H7 (cell line): ENCODE measurements at regions not wholly inside any gene's neighbourhood (a gene's known extent, or its start where the extent isn't known, plus 50 kb on each side); places are given as distances from the start of the nearest gene placed in this dataset.
"Not testable (repeated sequence)": the region's sequence is repeated elsewhere in the genome, so short reads cannot be mapped to it uniquely, and the experiment has no call there.

Source experiments
- DNase-seq: peaks from one replicate; pipeline ENCODE4 v3.0.0; 2012
- H3K27me3 ChIP-seq: 2 replicates; pipeline ENCODE4 v1.6.0; 2011; ENCODE audit warnings: mild to moderate bottlenecking, low read length; ENCODE audit not compliant: control insufficient read depth, insufficient read depth
- H3K36me3 ChIP-seq: replicated peaks from 2 replicates; pipeline ENCODE4 v1.5.1; 2011; ENCODE audit warnings: low read length; ENCODE audit not compliant: control insufficient read depth, insufficient read depth
- H3K4me3 ChIP-seq: 2 replicates; pipeline ENCODE4 v1.5.1; 2011; ENCODE audit warnings: low read depth, mild to moderate bottlenecking, control low read depth, low read length, moderate library complexity; ENCODE audit not compliant: insufficient read depth

DNA sequence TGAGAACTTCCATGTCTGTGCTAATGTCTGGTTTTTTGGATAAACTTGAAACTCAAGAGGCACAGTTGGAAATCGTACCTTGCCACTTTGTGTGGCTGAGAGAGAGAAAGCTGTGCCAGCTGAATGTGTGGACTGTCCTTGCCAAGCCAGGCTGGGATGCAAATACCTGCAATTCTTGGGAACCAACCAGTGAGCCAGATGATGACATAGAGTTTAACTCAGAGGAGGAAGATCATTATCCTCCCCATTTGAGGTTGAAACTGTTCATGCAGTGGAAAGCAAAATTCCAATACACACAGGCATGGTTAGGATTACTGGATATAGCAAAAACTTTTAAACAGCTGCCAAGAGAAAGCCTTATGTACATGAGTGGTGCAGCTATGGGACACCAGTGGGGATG, 451.4 kb upstream of the NPAP1 start:
- no peaks in the 10 kb centered on the region for H3K27me3 ChIP-seq
- H3K36me3 ChIP-seq, result no peaks in the 10 kb centered on the region
- DNase-seq, result no peak
- no peak overlapping the region for H3K4me3 ChIP-seq

DNA sequence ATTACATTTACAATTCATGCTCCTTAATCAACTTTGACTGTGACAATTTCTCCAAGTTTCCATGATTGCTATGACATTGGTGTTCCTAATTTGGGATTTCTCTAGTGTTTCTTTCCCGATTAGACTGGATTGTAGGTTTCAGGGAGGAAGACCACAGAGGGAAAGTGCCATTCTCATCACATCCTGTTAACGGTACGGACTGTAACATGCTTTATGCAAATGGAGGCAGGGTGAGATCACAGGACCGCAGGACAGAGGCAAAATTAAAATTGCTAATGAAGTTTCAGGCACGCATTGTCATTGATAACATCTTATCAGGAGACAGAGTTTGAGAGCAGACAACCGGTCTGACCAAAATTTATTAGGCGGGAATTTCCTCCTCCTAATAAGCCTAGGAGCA, 446.7 kb upstream of the NPAP1 start:
- not testable (repeated sequence) for H3K36me3 ChIP-seq, DNase-seq, H3K27me3 ChIP-seq, H3K4me3 ChIP-seq

DNA sequence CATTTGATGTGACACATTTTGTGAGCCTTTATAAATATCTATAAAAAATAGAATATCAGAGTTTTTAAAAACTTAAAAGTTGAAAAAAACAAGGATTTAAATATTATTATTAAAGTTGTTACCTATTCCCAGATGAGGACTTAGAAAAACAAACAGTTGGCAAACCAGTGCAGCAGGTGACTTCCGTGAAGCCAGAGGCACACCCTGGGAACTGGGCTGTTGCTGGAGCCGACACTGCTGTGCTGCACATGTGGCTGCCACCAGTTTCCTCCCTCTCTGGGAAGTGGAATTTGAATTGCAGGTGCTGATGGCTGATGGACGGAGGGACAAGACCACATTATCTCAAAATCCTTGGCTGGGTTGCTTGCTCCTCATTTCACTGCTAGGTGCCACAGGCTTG, 442.4 kb upstream of the NPAP1 start:
- H3K4me3 ChIP-seq, H3K36me3 ChIP-seq, H3K27me3 ChIP-seq, DNase-seq: not testable (repeated sequence)

GRCh38 chr15:24240580-24240979, 435.0 kb upstream of the NPAP1 start:
- H3K27me3 ChIP-seq, H3K4me3 ChIP-seq, DNase-seq, H3K36me3 ChIP-seq: not testable (repeated sequence)

DNA sequence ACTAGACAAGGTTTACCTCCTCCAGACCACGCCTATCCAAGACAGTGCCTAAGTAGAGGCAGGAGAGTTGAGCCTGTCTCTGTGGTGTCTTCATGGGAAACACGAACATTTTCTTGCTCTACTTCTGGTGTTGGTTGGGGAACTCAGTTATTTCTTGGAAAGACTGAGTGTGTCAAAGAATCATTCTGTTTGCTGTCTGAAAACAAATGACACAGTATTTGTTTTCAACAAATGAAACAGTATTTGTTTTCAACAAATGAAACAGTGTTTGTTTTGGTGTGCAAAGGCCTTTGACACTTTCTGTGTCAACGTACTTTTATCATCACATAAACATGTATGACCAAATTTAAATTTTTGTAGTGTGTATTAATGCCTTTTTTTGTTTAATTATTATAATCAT, 416.5 kb upstream of the NPAP1 start:
- H3K27me3 ChIP-seq, DNase-seq, H3K4me3 ChIP-seq, H3K36me3 ChIP-seq: not testable (repeated sequence)

DNA sequence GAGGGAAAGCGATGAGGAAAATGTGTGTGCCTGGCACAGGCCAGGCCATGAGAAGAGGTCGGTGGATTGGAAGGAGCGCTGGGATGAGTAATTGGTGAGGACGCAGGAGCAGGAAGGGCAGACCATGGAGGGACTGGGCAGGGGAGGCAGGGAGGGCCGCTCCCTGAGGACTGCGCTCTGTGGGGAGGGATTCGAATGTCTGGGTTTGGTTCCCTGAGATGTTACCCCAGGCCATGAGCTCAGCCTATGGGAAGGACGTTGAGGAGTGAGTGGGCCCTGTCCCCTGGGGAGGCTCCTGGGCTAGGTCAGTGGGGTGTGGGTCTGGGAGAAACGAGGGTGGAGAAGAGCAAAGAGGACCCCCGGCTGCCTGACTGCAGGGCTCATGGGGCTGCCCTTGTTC, 415.2 kb upstream of the NPAP1 start:
- not testable (repeated sequence) for H3K36me3 ChIP-seq, H3K4me3 ChIP-seq

GRCh38 chr15:24260854-24261253, 414.7 kb upstream of the NPAP1 start:
- DNase-seq, H3K36me3 ChIP-seq, H3K27me3 ChIP-seq, H3K4me3 ChIP-seq: not testable (repeated sequence)

More for the DNA sequence above, 415.2 kb upstream of the NPAP1 start:
- not testable (repeated sequence) for H3K27me3 ChIP-seq, DNase-seq

GRCh38 chr15:24268536-24269165, 406.9 kb upstream of the NPAP1 start:
- not testable (repeated sequence) for H3K36me3 ChIP-seq, H3K4me3 ChIP-seq, DNase-seq, H3K27me3 ChIP-seq

GRCh38 chr15:24269166-24269571, 406.4 kb upstream of the NPAP1 start:
- Histone ChIP-seq H3K36me3 (no peaks in the 10 kb centered on the region), H3K27me3 (no peaks in the 10 kb centered on the region)

DNA sequence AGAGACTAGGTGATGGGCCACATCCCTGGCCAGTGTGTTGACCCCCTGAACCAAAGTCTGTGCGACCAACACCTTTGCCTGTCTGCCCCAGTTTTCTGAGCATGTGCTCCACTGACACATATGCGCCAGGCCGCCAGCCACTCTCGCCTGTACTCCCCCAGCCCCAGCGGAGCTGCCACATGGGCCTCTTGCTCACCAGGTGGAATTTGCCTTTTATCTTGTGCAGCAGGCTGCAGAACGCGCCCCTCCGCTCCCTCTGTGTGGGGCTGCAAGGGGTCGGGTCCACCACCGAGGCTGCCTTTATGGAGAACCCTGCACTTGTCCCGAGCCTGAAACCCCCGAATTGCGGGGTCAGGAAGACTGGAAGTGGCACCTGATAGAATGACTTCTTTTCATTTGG, 405.7 kb upstream of the NPAP1 start:
- no peak for DNase-seq
- H3K27me3 ChIP-seq, result no peaks in the 10 kb centered on the region
- no peak overlapping the region for H3K4me3 ChIP-seq
- H3K36me3 ChIP-seq, result no peaks in the 10 kb centered on the region

More at GRCh38 chr15:24269166-24269571, 406.4 kb upstream of the NPAP1 start:
- H3K4me3 ChIP-seq, result no peak overlapping the region
- DNase-seq, result no peak

DNA sequence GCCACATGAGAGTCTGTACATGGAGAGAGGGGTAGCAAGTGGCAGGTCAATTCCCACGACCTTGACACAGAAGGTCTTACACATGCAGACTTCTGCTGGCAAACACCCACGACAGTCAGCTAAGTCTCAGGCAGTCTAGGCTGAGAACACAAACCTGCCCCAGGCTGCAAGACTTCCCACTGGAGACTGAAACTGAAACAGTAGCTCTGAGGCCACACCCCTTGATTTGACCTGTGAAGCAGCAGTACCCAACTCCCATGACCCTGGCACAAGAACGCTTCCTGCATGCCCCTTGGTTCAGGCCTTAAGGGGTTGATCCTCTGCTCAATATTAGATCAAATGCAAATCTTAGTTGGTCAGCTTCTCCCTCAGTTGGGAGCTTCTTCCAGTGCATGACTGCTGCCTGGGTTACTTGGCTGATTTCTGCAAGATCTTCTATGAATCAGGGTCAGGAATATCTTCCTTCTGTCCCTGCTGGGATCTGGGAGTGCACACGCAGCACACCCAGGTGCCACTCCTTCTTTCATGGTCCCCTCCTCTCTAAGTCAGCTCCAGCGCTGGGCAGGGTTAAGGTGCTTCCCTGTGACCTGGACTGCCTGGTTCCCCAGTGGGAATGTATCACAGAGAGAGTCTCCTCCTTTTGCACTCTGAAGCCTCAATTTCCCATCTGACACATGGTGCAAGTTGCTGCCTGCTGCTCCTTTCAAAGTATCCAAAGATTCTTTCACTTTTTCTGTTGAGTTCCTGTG, 403.9 kb upstream of the NPAP1 start:
- H3K27me3 ChIP-seq, H3K4me3 ChIP-seq, DNase-seq, H3K36me3 ChIP-seq: not testable (repeated sequence)

- no peak for DNase-seq
- H3K4me3 ChIP-seq, result no peak overlapping the region
- H3K36me3 ChIP-seq, result no peaks in the 10 kb centered on the region
- no peaks in the 10 kb centered on the region for H3K27me3 ChIP-seq
Measured at GRCh38 chr15:24292837-24293236, 382.7 kb upstream of the NPAP1 start.

- not testable (repeated sequence) for H3K36me3 ChIP-seq, H3K4me3 ChIP-seq, DNase-seq, H3K27me3 ChIP-seq
Measured at GRCh38 chr15:24300804-24301368, 374.7 kb upstream of the NPAP1 start.

DNA sequence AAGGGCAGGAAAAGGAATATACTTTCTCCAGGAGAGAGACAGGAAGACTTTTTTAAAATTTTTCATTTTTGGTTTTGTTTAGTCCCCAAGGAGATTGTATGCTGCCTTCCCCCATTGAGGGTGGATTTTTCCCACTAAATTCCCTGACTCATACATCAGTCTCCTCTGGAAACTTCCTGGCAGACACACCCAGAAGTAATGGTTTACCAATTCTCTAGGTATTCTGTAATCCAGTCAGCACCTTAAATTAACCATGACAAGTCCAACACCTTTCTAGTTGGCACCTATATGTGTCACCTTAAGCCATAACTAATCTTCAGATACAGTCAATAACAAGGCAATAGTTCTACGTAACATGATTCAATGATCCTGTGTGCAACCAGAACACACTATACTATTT, 373.6 kb upstream of the NPAP1 start:
- DNase-seq, H3K36me3 ChIP-seq, H3K4me3 ChIP-seq: not testable (repeated sequence)

DNA sequence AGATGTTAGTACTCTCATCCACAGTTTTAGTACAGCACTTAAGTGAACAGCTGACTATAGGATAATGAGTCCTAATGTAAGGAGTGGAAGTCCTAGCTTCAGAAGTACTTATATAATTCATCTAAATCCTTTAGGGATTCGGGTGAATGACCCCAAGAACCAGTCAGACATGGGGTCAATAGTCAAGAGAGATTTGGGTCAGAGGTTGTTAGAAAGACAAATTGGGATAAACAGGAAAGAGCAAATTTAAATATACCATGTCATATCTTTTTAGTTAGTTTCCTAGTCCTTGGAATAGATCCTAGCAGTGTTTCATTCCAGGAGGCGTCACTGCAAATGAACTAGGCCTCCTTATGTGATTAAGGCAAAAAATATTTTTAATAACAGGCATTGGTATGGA, 370.8 kb upstream of the NPAP1 start:
- not testable (repeated sequence) for DNase-seq, H3K4me3 ChIP-seq, H3K36me3 ChIP-seq, H3K27me3 ChIP-seq

More for the DNA sequence above, 373.6 kb upstream of the NPAP1 start:
- not testable (repeated sequence) for H3K27me3 ChIP-seq
